ENCODE measurements at regions not wholly inside any gene's neighbourhood (a gene's known extent, or its start where the extent isn't known, plus 50 kb on each side); places are given as distances from the start of the nearest gene placed in this dataset.

- Histone ChIP-seq H2BK120ac (replicated peaks; ENCODE audit: low read depth, low read length) (no peak overlapping the region), H2BK5ac (ENCODE audit: low read depth, low read length) (no peak overlapping the region), H2AFZ (ENCODE audit: low read length) (no peak overlapping the region), H3K9ac (replicated peaks in 1 of 4; ENCODE audit: extremely low read depth in 1 of 4, low read depth in 3 of 4, low read length in 3 of 4) (no peak overlapping the region), H3K36me3 (ENCODE audit: control insufficient read depth in 2 of 4, insufficient read depth in 4 of 4, low read length in 3 of 4) (no peaks in the 10 kb centered on the region), H2BK12ac (ENCODE audit: low read depth, low read length) (no peak overlapping the region), H3K27ac (ENCODE audit: low read depth, low read length) (no peak overlapping the region), H3K79me1 (ENCODE audit: low read depth, low read length) (no peaks in the 10 kb centered on the region), H3K9me3 (ENCODE audit: insufficient read depth in 2 of 2, low read depth in 1 of 2, low read length in 1 of 2) (no peaks in the 10 kb centered on the region), H4K20me1 (replicated peaks in 1 of 2; ENCODE audit: control insufficient read depth in 1 of 2, insufficient read depth in 2 of 2, low read length in 2 of 2) (peaks cover 0 to 1% of the 10 kb centered on the region in 2 experiments), H3K4ac (replicated peaks; ENCODE audit: insufficient read length, low read depth, low read length) (no peak overlapping the region), H3K23me2 (ENCODE audit: low read depth, low read length) (no peaks in the 10 kb centered on the region), H4K8ac (ENCODE audit: extremely low read depth, insufficient read depth, low read length) (no peak overlapping the region), H2BK15ac (ENCODE audit: low read length) (0 out of 2 replicates have a peak overlapping the region, but pooled peaks have one; percentile 29), H3K23ac (ENCODE audit: insufficient read length) (no peak overlapping the region), H4K5ac (ENCODE audit: insufficient read length, low read depth, low read length) (no peak overlapping the region), H3K56ac (replicated peaks; ENCODE audit: insufficient read length, low read depth, low read length) (no peak overlapping the region), H3K4me2 (ENCODE audit: insufficient read depth in 1 of 2, low read depth in 2 of 2, low read length in 2 of 2) (no peak overlapping the region), H3K14ac (ENCODE audit: insufficient read length) (no peak overlapping the region), H3K4me3 (ENCODE audit: extremely low read depth in 1 of 4, insufficient read depth in 2 of 4, low read depth in 3 of 4, low read length in 4 of 4) (no peak overlapping the region), H2AK5ac (ENCODE audit: low read depth, low read length) (no peak overlapping the region), H4K91ac (replicated peaks; ENCODE audit: insufficient read length, low read length) (no peak overlapping the region), H3K27me3 (replicated peaks in 1 of 4; ENCODE audit: control insufficient read depth in 3 of 4, extremely low read depth in 1 of 4, insufficient read depth in 3 of 4, low read length in 3 of 4) (no peaks in the 10 kb centered on the region), H2BK20ac (ENCODE audit: low read length) (no peak overlapping the region), H3K79me2 (ENCODE audit: control insufficient read depth in 1 of 2, insufficient read depth in 2 of 2, low read length in 2 of 2) (no peaks in the 10 kb centered on the region), H3K4me1 (replicated peaks in 1 of 4; ENCODE audit: control insufficient read depth in 3 of 4, insufficient read depth in 4 of 4, low read length in 3 of 4) (no peaks in the 10 kb centered on the region), H3K18ac (ENCODE audit: extremely low read depth, low read length) (no peak overlapping the region)
- DNase-seq (ENCODE audit: low read depth in 1 of 2, low spot score in 2 of 2) = no peak
- POLR2A ChIA-PET (ENCODE audit: partially characterized antibody) = no interaction called here
- 99% methylated on average over 6 of the region's 6 CpGs; no CpG with 5 or more reads in 1 of the 2 experiments for WGBS, 2 experiments (ENCODE audit: extremely low coverage in 1 of 2, insufficient coverage in 1 of 2, insufficient read length in 1 of 2, insufficient replicate concordance in 2 of 2, low coverage in 1 of 2, low lambda C conversion rate in 2 of 2, missing lambda C conversion rate in 1 of 2)
- TF ChIP-seq HDAC6 (IDR thresholded peaks at IDR 0.05; ENCODE audit: low read depth, low read length) (no peak), SUZ12 (IDR thresholded peaks at IDR 0.05; ENCODE audit: low read length) (no peak), CBX5 (IDR thresholded peaks at IDR 0.05; ENCODE audit: low read depth, low read length) (no peak), PHF8 (conservative IDR thresholded peaks at IDR 0.05; ENCODE audit: low read depth, low read length) (no peak), TEAD4 (IDR thresholded peaks at IDR 0.05; ENCODE audit: low read depth, low read length) (no peak), HDAC2 (IDR thresholded peaks at IDR 0.05; ENCODE audit: borderline replicate concordance in 1 of 2, low read depth in 2 of 2, low read length in 2 of 2) (no peak), SP2 (IDR thresholded peaks at IDR 0.05; ENCODE audit: low read length) (no peak), CEBPB (IDR thresholded peaks at IDR 0.05; ENCODE audit: low read depth, low read length) (no peak), SP4 (IDR thresholded peaks at IDR 0.05; ENCODE audit: low read length) (no peak), POU5F1 (IDR thresholded peaks at IDR 0.05; ENCODE audit: low read depth, low read length) (no peak), EGR1 (IDR thresholded peaks at IDR 0.05; ENCODE audit: borderline replicate concordance, low read depth, low read length) (no peak), TCF12 (IDR thresholded peaks at IDR 0.05; ENCODE audit: low read depth, low read length) (no peak), MAX (IDR thresholded peaks at IDR 0.05) (no peak)
- FAIRE-seq = no peak
- CTCF ChIA-PET (ENCODE audit: partially characterized antibody) = interaction anchor here (2.0 to 3.2 kb wide), 3 partner anchors 10 to 25 kb away, joined by 5 to 26 read pairs (median 7); no protein-coding TSS in a partner anchor
Measured at GRCh38 chr5:2133936-2134335, 251.2 kb upstream of the IRX4 start.

Data from H1 (cell line).